BLaER1 treated with 17β-estradiol and CSF1 and Interleukin-3, amounts not matched to agents 10 nM and 100 nM (cell line): ENCODE measurements at regions not wholly inside any gene's neighbourhood (a gene's known extent, or its start where the extent isn't known, plus 50 kb on each side); places are given as distances from the start of the nearest gene placed in this dataset.

Experiments used
- H3K27ac ChIP-seq, 11 experiments: shearing (Covaris generic); formaldehyde crosslinking; 2 replicates each; pipeline ENCODE4 v1.8.1; 2022
- H3K27me3 ChIP-seq, 11 experiments: shearing (Covaris generic); formaldehyde crosslinking; 2 replicates each; pipeline ENCODE4 v1.8.1; 2022
- H3K36me3 ChIP-seq, 11 experiments: shearing (Covaris generic); formaldehyde crosslinking; 2 replicates each; pipeline ENCODE4 v1.8.1; 2022
- H3K4me1 ChIP-seq, 10 experiments: shearing (Covaris generic); formaldehyde crosslinking; 2 replicates each; pipeline ENCODE4 v1.8.1; 2022
- H3K4me2 ChIP-seq, 11 experiments: shearing (Covaris generic); formaldehyde crosslinking; 2 replicates each; pipeline ENCODE4 v1.8.1; 2022
- H3K4me3 ChIP-seq, 10 experiments: shearing (Covaris generic); formaldehyde crosslinking; 2 replicates each; pipeline ENCODE4 v1.8.1; 2022
- H3K9ac ChIP-seq, 11 experiments: shearing (Covaris generic); formaldehyde crosslinking; 2 replicates each; pipeline ENCODE4 v1.8.1; 2022
- H3K9me3 ChIP-seq, 11 experiments: shearing (Covaris generic); formaldehyde crosslinking; replicated peaks in 1 of 11; 2 replicates each; pipeline ENCODE4 v1.8.1; 2022
- H4K20me1 ChIP-seq, 11 experiments: shearing (Covaris generic); formaldehyde crosslinking; 2 replicates each; pipeline ENCODE4 v1.8.1; 2022
- Cebpa-rat ChIP-seq, 11 experiments: shearing (Covaris generic); IDR thresholded peaks; 2 replicates each; pipeline ENCODE4 v1.8.1; 2022

GRCh38 chr10:113263056-113263455 is 289.8 kb upstream of the HABP2 start:
- no peaks in the 10 kb centered on the region for H3K36me3 ChIP-seq
- H3K9me3 ChIP-seq, result peaks cover 0 to 8% (median 0%) of the 10 kb centered on the region in 11 experiments; a peak in 1 of 22 replicates
- H3K4me3 ChIP-seq, result no peak overlapping the region
- H3K27ac ChIP-seq, result no peak overlapping the region
- TF ChIP-seq Cebpa-rat (IDR thresholded peaks at IDR 0.05), result no peak
- no peak overlapping the region for H3K9ac ChIP-seq
- H3K4me2 ChIP-seq, result peak overlapping the region in 7 of 11 experiments; percentile 81 to 94 (median 86); a peak in 13 of 22 replicates
- H3K4me1 ChIP-seq, result peaks cover 25 to 81% (median 63%) of the 10 kb centered on the region in 10 experiments
- H4K20me1 ChIP-seq, result no peaks in the 10 kb centered on the region
- H3K27me3 ChIP-seq, result peaks cover 0 to 56% (median 0%) of the 10 kb centered on the region in 11 experiments; a peak in 5 of 22 replicates

- no peaks in the 10 kb centered on the region for H3K36me3 ChIP-seq
- H4K20me1 ChIP-seq, result no peaks in the 10 kb centered on the region
- H3K4me3 ChIP-seq, result no peak overlapping the region
- H3K9me3 ChIP-seq, result peaks cover 0 to 11% (median 0%) of the 10 kb centered on the region in 11 experiments; a peak in 2 of 22 replicates
- TF ChIP-seq Cebpa-rat (IDR thresholded peaks at IDR 0.05), result no peak
- peaks cover 37 to 74% (median 63%) of the 10 kb centered on the region in 10 experiments for H3K4me1 ChIP-seq
- H3K9ac ChIP-seq, result no peak overlapping the region
- H3K27ac ChIP-seq, result no peak overlapping the region
- H3K4me2 ChIP-seq, result peak overlapping the region in 8 of 11 experiments; percentile 11 to 91 (median 83); a peak in 14 of 22 replicates
- peaks cover 0 to 56% (median 0%) of the 10 kb centered on the region in 11 experiments; a peak in 5 of 22 replicates for H3K27me3 ChIP-seq
These were observed 288.3 kb upstream of the HABP2 start for GRCh38 chr10:113264333-113265131.

- Histone ChIP-seq H3K4me2 (peak overlapping the region in 8 of 11 experiments; percentile 23 to 91 (median 83); a peak in 15 of 22 replicates), H3K4me1 (peaks cover 28 to 57% (median 47%) of the 10 kb centered on the region in 10 experiments), H3K27me3 (peaks cover 0 to 41% (median 0%) of the 10 kb centered on the region in 11 experiments; a peak in 5 of 22 replicates), H4K20me1 (no peaks in the 10 kb centered on the region), H3K27ac (peak overlapping the region in 1 of 11 experiments; percentile 9; a peak in 1 of 22 replicates), H3K4me3 (no peak overlapping the region), H3K36me3 (no peaks in the 10 kb centered on the region), H3K9me3 (peaks cover 0 to 13% (median 0%) of the 10 kb centered on the region in 11 experiments; a peak in 4 of 22 replicates), H3K9ac (no peak overlapping the region)
- no peak for TF ChIP-seq Cebpa-rat (IDR thresholded peaks at IDR 0.05)
These were observed 286.7 kb upstream of the HABP2 start for GRCh38 chr10:113266147-113266546.

GRCh38 chr10:113267619-113268562 is 285.0 kb upstream of the HABP2 start:
- Histone ChIP-seq H3K4me2 (peak overlapping the region in 3 of 11 experiments; percentile 25 to 77 (median 64); a peak in 5 of 22 replicates), H4K20me1 (peaks cover 0 to 3% (median 0%) of the 10 kb centered on the region in 11 experiments; a peak in 1 of 22 replicates), H3K4me3 (no peak overlapping the region), H3K27ac (no peak overlapping the region), H3K4me1 (peaks cover 24 to 52% (median 44%) of the 10 kb centered on the region in 10 experiments), H3K27me3 (peaks cover 0 to 24% (median 0%) of the 10 kb centered on the region in 11 experiments; a peak in 3 of 22 replicates), H3K9ac (no peak overlapping the region), H3K9me3 (peaks cover 0 to 13% (median 0%) of the 10 kb centered on the region in 11 experiments; a peak in 4 of 22 replicates), H3K36me3 (no peaks in the 10 kb centered on the region)
- TF ChIP-seq Cebpa-rat (IDR thresholded peaks at IDR 0.05), result no peak

GRCh38 chr10:113269333-113269732 is 283.5 kb upstream of the HABP2 start:
- peaks cover 0 to 11% (median 0%) of the 10 kb centered on the region in 11 experiments; a peak in 3 of 22 replicates for H3K27me3 ChIP-seq
- TF ChIP-seq Cebpa-rat (IDR thresholded peaks at IDR 0.05), result no peak
- no peak overlapping the region for H3K4me2 ChIP-seq
- H4K20me1 ChIP-seq, result peaks cover 0 to 4% (median 0%) of the 10 kb centered on the region in 11 experiments; a peak in 1 of 22 replicates
- no peaks in the 10 kb centered on the region; a peak in 1 of 22 replicates for H3K36me3 ChIP-seq
- H3K9me3 ChIP-seq, result peaks cover 0 to 15% (median 3%) of the 10 kb centered on the region in 11 experiments; a peak in 15 of 22 replicates
- H3K9ac ChIP-seq, result no peak overlapping the region
- no peak overlapping the region for H3K4me3 ChIP-seq
- no peak overlapping the region for H3K27ac ChIP-seq
- peaks cover 36 to 66% (median 44%) of the 10 kb centered on the region in 10 experiments for H3K4me1 ChIP-seq

- no peaks in the 10 kb centered on the region for H3K27me3 ChIP-seq
- peaks cover 25 to 43% (median 34%) of the 10 kb centered on the region in 11 experiments for H3K9me3 ChIP-seq
- H4K20me1 ChIP-seq, result peaks cover 0 to 4% (median 0%) of the 10 kb centered on the region in 11 experiments; a peak in 1 of 22 replicates
- peaks cover 0 to 9% (median 0%) of the 10 kb centered on the region in 11 experiments; a peak in 1 of 22 replicates for H3K36me3 ChIP-seq
- H3K27ac ChIP-seq, result peak overlapping the region in 7 of 11 experiments; percentile 69 to 86 (median 80); a peak in 15 of 22 replicates
- peak overlapping the region; percentile 52 to 90 (median 75) for H3K4me2 ChIP-seq
- TF ChIP-seq Cebpa-rat (IDR thresholded peaks at IDR 0.05), result no peak
- peaks cover 17 to 50% (median 24%) of the 10 kb centered on the region in 10 experiments for H3K4me1 ChIP-seq
- H3K4me3 ChIP-seq, result no peak overlapping the region
- peak overlapping the region in 6 of 11 experiments; percentile 64 to 76 (median 69); a peak in 11 of 22 replicates for H3K9ac ChIP-seq
These were observed 280.3 kb upstream of the HABP2 start for GRCh38 chr10:113272511-113272910.

GRCh38 chr10:113273181-113274163 is 279.4 kb upstream of the HABP2 start:
- no peak for TF ChIP-seq Cebpa-rat (IDR thresholded peaks at IDR 0.05)

More at GRCh38 chr10:113273181-113274163, 279.4 kb upstream of the HABP2 start:
- Histone ChIP-seq H3K9me3 (peaks cover 26 to 50% (median 36%) of the 10 kb centered on the region in 11 experiments), H3K4me1 (peaks cover 17 to 42% (median 25%) of the 10 kb centered on the region in 10 experiments), H3K36me3 (peaks cover 0 to 9% (median 0%) of the 10 kb centered on the region in 11 experiments; a peak in 1 of 22 replicates), H3K9ac (peak overlapping the region in 9 of 11 experiments; percentile 7 to 76 (median 68); a peak in 16 of 22 replicates), H4K20me1 (peaks cover 0 to 4% (median 0%) of the 10 kb centered on the region in 11 experiments; a peak in 1 of 22 replicates), H3K4me2 (peak overlapping the region; percentile 52 to 90 (median 75)), H3K27ac (peak overlapping the region in 9 of 11 experiments; percentile 35 to 86 (median 77); a peak in 19 of 22 replicates), H3K4me3 (peak overlapping the region in 1 of 10 experiments; percentile 46; a peak in 1 of 20 replicates), H3K27me3 (no peaks in the 10 kb centered on the region)
